GM20000 (cell line): ENCODE measurements at regions not wholly inside any gene's neighbourhood (a gene's known extent, or its start where the extent isn't known, plus 50 kb on each side); places are given as distances from the start of the nearest gene placed in this dataset.

Source experiments
- DNase-seq: peaks from one replicate; pipeline ENCODE4 v3.0.0; 2012; ENCODE audit warnings: low spot score
- CTCF ChIP-seq: IDR thresholded peaks from 2 replicates; pipeline ENCODE4 v1.5.1; 2012; ENCODE audit warnings: mild to moderate bottlenecking, control low read depth; ENCODE audit errors: extremely low read depth, missing control alignments

- no peak for DNase-seq
- no peak for TF ChIP-seq CTCF
Measured at GRCh38 chr4:20618731-20619130, 81.5 kb upstream of the PACRGL start.

- TF ChIP-seq CTCF: no peak
- no peak for DNase-seq
Measured at GRCh38 chr4:20621476-20621875, 78.8 kb upstream of the PACRGL start.

- no peak for DNase-seq
Measured at GRCh38 chr4:20622701-20623100, 77.6 kb upstream of the PACRGL start.

GRCh38 chr4:20623939-20624338, 76.3 kb upstream of the PACRGL start:
- DNase-seq: no peak
- TF ChIP-seq CTCF: no peak

More at GRCh38 chr4:20622701-20623100, 77.6 kb upstream of the PACRGL start:
- no peak for TF ChIP-seq CTCF

GRCh38 chr4:20624793-20625374, 75.4 kb upstream of the PACRGL start:
- TF ChIP-seq CTCF: no peak
- no peak for DNase-seq

GRCh38 chr4:20625426-20625825, 74.8 kb upstream of the PACRGL start:
- no peak for TF ChIP-seq CTCF
- no peak for DNase-seq

- no peak for DNase-seq
- no peak for TF ChIP-seq CTCF
Measured at GRCh38 chr4:20626326-20627005, 73.8 kb upstream of the PACRGL start.
